GM12878 (cell line): ENCODE measurements at regions not wholly inside any gene's neighbourhood (a gene's known extent, or its start where the extent isn't known, plus 50 kb on each side); places are given as distances from the start of the nearest gene placed in this dataset.

Source experiments
- ASH2L ChIP-seq: fragments of 300-600, 200-600 bp; sonication (generic); IDR thresholded peaks from 2 replicates; pipeline ENCODE4 v1.6.1; 2017; ENCODE audit warnings: low read depth, mild to moderate bottlenecking, borderline replicate concordance
- ATF2 ChIP-seq: IDR thresholded peaks from 2 replicates; pipeline ENCODE4 v1.6.1; 2012; ENCODE audit warnings: low read length, inconsistent platforms
- CTCF ChIP-seq, 3 experiments: IDR thresholded peaks in 2 of 3; conservative IDR thresholded peaks in 1 of 3; 2 replicates each; pipeline ENCODE4 v1.5.1; 2011; ENCODE audit warnings: low read depth in 3 of 3, low read length in 3 of 3, mild to moderate bottlenecking in 3 of 3, control low read depth in 2 of 3, moderate library complexity in 2 of 3, inconsistent platforms in 1 of 3, mixed read lengths in 1 of 3; ENCODE audit not compliant: control insufficient read depth in 2 of 3, insufficient read depth in 1 of 3; ENCODE audit errors: extremely low read depth in 1 of 3
- HCFC1 ChIP-seq: fragments of 150-350 bp; IDR thresholded peaks from 2 replicates; pipeline ENCODE4 v1.6.1; 2014; ENCODE audit warnings: low read length
- LARP7 ChIP-seq: fragments of 450-650 bp; IDR thresholded peaks from 2 replicates; pipeline ENCODE4 v1.6.1; 2017; ENCODE audit warnings: mild to moderate bottlenecking
- MEF2B ChIP-seq: fragments of 450-650 bp; IDR thresholded peaks from 2 replicates; pipeline ENCODE4 v1.6.1; 2018; ENCODE audit warnings: mild to moderate bottlenecking, moderate library complexity; ENCODE audit not compliant: partially characterized antibody, poor library complexity, severe bottlenecking
- MXI1 ChIP-seq: fragments of 150-350 bp; IDR thresholded peaks from 2 replicates; pipeline ENCODE4 v1.6.1; 2011; ENCODE audit warnings: low read depth, mild to moderate bottlenecking, inconsistent platforms, low read length, improper control_type of control experiment
- NR2C1 ChIP-seq: fragments of 450-650 bp; IDR thresholded peaks from 2 replicates; pipeline ENCODE4 v1.6.1; 2017; ENCODE audit warnings: antibody characterized with exemption, mild to moderate bottlenecking, moderate library complexity
- NR2C2 ChIP-seq: IDR thresholded peaks from 2 replicates; pipeline ENCODE4 v1.6.1; 2011; ENCODE audit warnings: borderline replicate concordance, low read depth; ENCODE audit not compliant: control insufficient read depth, insufficient read length
- PAX8 ChIP-seq: fragments of 450-650 bp; IDR thresholded peaks from 2 replicates; pipeline ENCODE4 v1.6.1; 2017; ENCODE audit warnings: mild to moderate bottlenecking, moderate library complexity
- POLR2AphosphoS2 ChIP-seq: IDR thresholded peaks from 2 replicates; pipeline ENCODE4 v1.6.1; 2011; ENCODE audit warnings: low read depth, mild to moderate bottlenecking, low read length, improper control_type of control experiment, moderate library complexity
- PRDM15 ChIP-seq: fragments of 450-650 bp; formaldehyde crosslinking; IDR thresholded peaks from 2 replicates; pipeline ENCODE4 v1.4.0; 2020; ENCODE audit warnings: mild to moderate bottlenecking, moderate library complexity
- TARDBP ChIP-seq: IDR thresholded peaks from 2 replicates; pipeline ENCODE4 v1.6.1; 2016; ENCODE audit warnings: borderline replicate concordance

- TF ChIP-seq NR2C1 (no peak), ASH2L (no peak), HCFC1 (no peak), CTCF (IDR thresholded peaks at IDR 0.05 in 2 of 3, conservative IDR thresholded peaks at IDR 0.05 in 1 of 3; ENCODE audit: control insufficient read depth in 2 of 3, extremely low read depth in 1 of 3, insufficient read depth in 1 of 3, low read depth in 3 of 3, low read length in 3 of 3) (no peak), LARP7 (no peak), MXI1 (no peak), PRDM15 (CRISPR knock-in tag) (no peak), MEF2B (no peak), PAX8 (no peak), NR2C2 (no peak), POLR2AphosphoS2 (no peak), ATF2 (no peak), TARDBP (no peak)
Observed at GRCh38 chr1:208939537-208940085, 643.9 kb upstream of the CAMK1G start (continued).
